Right forelimb (tissue), 1 donor: ENCODE measurements at regions not wholly inside any gene's neighbourhood (a gene's known extent, or its start where the extent isn't known, plus 50 kb on each side); places are given as distances from the start of the nearest gene placed in this dataset.
"Not testable (repeated sequence)": the region's sequence is repeated elsewhere in the genome, so short reads cannot be mapped to it uniquely, and the experiment has no call there.

Source experiments
- DNase-seq: peaks from one replicate; pipeline ENCODE4 v3.0.0-alpha.2; 2018

DNA sequence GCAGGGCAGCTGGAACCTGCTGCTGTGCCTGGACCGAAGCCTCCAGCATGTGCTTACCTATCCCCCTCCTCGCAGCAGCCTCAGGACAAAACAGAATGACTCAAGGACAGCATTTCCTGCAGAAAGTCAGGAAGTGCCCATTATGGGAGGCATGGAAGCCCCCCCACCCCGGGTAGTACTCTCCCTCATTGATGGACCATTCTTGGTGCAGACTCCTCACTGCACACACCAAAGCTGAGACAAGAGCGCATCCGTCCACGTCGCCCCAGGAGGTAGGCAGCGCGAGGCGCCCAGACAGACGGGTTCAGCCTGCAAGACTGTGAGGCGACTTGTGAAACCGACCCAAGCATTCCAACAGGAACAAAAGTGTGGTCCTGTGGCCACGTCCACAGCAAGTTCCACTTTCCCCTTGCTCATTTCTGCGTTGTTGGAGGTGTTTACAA lies 243.9 kb upstream of the ATXN7L3B start:
- DNase-seq = no peak

DNA sequence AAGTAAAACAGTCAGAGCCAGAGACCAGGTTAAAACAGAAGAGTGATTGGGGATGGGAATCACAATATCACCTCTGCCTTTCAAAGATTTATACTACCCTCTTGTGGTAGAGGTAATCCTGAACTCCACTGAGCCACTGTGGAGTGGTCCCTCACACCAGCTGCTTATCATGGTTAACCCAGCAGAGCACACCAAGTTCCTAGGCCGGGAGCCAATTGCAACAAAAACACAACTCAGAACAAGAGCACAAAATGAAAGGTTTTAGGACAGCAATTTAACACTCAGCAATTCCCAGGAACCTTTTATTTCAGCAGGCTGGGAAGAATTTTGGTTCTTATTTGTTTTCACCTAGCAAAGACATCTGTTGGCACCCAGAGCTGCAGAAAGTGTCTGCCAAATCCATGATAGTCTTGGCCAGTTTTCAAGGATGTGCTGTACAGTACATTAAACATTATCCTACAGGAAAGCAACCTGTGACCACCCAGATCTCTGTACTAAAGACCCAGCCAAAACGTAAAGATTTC lies 220.5 kb upstream of the ATXN7L3B start:
- peak; percentile 59 for DNase-seq

DNA sequence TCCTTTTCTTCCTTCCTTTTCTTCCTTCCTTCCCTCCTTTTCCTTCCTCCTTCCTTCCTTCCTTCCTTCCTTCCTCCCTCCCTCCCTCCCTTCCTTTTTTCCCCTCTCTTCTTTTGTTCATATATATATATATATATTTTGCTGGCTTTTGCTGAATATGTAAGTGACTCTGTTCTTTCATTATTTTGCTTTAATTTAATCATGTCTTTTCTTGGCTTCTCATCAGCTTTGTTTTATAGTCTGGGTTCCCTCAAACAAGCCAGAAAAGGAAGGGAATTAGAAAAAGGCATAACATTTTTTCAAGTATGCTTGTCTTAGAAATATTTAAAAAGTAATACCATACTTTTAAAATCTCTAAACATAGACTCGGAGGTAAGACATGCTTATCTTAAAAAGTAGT lies 219.9 kb upstream of the ATXN7L3B start:
- no peak for DNase-seq

DNA sequence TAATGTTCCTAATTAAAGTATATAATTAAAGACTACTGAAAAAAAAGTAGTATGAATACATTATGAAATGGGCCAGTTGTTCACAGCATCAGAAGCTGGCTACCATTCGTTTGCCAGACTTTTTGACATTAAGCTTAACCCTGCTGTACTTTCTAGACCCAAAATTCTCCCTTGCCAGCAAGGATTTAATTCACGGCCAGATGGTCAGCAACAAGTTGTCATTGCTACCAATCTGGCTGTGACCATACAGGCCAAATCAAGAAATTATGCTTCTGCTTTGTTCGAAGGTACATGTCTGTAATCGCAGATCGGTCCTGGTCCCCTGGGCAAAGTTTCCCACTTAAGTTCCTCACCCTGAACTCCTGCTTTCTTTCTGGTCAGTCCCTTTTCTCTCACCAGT lies 217.7 kb upstream of the ATXN7L3B start:
- DNase-seq = no peak

DNA sequence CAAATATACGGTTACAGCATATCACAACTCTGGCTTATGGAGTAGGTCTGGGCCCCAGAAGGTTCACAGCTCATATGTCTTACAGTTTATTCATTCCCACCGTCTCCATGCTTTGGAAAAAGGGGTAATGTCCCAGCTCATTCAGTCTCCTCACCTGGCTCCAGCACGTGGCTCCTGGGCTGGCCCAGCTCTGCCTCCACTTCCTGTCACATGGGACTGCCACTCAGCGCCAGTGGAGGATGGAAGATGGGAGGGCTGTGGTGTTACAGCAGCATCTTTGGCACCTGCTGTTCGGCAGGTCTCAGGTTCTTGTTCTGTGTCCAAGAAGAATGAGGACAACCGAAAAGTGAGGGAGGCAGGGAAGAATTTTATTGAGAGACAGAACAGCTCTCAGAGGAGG lies 216.3 kb upstream of the ATXN7L3B start:
- no peak for DNase-seq

DNA sequence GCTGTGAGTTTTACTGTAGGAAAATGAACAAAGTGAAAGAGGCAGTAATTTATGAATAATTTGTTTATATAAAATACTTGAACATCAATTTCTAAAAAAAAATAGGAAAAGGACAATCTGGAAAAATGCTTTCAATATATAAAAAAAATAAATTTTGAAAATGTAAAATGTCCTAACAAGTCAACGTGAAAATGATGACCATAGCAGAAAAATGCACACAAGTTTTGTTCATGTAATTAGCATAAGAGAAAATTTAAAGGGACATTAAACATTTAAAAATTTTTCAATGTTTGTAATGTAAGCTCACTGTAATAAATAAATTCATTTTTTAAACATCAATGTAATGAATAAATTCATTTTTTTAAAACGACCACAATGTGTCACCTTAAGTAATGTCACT lies 214.8 kb upstream of the ATXN7L3B start:
- no peak for DNase-seq

DNA sequence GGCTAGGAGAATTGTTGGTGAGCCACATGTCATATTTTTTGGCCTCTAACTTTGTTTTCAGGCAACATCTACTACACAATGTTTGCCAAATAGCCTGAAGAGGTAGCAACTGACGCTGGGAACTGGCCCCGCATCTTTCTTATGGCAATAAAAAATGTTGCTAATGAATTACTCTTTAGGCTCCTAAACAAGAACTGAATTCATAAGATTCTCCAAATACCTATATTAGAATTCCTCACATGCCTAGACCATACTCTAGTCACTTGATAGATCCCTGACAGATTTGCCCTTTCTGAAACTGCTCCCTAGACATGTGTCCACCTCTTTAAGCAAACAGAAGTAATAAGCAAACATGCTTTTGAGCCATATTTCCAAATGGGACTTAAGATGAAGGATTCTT lies 209.0 kb upstream of the ATXN7L3B start:
- DNase-seq = no peak

DNA sequence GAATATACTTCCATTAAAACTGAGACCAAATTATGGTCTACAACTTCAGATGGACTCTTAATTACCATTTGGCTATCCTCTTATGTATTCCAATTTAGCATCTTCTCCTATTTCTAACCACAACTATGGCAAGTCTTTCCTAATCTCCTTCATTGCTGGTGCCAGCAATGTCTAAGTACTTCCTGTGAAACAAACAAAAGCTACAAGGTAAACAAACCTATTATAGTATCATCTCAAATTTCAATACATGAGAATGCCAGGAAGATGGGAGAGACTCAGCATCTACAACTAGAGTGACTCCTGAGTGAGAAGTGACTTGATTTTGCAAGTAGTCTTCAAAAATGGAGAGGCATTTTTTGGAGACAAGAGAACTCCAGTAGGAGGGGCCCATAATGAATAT lies 202.9 kb upstream of the ATXN7L3B start:
- DNase-seq = no peak

DNA sequence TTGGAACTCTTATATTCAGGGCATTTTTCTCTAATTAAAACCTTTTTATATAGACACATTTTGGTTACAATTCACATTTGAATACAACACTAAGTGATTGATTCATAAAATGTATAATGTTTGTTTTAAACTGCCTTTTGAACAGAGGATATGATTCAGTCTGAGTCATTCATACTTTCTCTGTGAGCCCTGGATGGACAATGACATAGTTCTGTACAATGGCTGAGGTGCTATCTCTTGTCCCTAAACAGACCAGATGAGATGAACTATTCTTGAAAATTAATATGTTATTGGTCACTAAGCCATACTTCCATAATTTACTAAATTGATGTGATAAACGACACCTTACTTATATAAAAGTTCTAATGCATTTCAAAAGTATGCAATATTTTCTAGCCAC lies 199.7 kb upstream of the ATXN7L3B start:
- DNase-seq = no peak

DNA sequence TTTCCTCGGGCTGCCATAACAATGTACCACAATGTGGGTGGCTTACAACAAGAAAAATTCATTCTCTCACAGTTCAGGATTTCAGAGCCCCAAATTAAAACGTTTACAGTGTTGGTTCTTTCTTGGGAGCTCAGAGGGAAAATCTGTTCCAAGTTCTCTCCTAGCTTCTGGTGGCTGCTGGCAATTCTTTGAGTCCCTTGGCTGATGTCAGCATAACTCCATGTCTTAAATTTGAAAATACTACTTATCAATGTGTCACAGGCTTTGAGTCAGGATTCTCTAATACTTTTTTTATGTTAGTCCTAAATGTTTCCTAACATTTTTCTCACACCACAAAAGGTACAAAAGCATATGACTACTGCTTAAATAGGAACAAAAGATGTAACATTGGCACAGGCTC lies 198.4 kb upstream of the ATXN7L3B start:
- no peak for DNase-seq

DNA sequence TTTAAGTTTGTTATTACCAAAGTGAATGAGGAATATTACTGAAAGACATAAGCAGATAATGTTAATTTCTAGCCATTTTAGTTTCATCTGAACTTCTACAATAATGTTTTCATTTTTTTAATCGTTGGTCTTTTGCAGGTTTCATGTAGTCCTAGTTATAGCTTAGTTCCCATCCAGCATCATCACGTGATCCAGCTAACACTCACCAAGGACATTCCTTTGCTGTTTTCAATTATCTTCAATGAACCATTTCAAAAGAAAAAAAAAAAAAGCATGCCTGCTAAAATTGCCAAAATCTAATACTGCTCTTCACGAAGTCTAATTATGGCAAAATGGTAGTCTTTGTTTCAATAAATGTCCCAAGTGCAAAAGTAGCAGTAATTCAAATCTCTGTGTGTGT lies 187.7 kb upstream of the ATXN7L3B start:
- DNase-seq = no peak

DNA sequence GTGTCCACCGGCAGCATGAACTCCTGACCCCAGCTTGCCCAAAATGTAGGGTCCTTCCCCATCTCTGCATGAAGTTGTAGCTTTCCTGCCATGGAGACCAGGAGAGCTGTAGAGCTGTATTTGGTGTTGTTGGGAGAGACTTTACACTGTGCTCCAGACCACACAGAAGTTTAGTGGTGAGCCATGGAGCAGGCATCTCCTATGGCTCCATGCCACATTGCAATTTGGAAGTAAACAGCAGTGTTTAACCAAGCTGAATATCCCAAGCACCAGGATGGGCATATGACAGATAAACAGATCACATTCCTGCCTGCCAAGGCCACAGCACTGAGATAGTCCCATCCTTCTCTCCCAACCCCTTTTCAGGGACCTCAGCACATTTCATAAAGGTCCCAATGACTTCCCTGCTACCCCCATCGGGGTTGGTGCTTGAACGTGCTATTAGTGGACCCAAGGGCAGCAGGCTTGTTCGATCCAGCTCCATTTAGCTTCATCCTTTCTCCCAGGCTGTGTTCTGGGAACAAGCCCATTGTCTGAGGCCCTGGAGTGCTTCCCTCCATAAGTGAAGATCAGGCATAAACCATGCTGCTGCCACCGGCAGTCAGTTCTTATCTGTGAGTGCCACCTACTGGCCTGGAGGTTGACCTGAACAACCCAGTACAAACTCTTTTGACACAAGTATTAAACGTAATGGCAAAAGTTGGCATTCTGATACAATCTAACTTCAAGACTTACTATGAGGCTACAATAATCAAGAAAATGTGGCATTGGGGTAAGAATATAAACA lies 172.3 kb upstream of the ATXN7L3B start:
- no peak for DNase-seq

DNA sequence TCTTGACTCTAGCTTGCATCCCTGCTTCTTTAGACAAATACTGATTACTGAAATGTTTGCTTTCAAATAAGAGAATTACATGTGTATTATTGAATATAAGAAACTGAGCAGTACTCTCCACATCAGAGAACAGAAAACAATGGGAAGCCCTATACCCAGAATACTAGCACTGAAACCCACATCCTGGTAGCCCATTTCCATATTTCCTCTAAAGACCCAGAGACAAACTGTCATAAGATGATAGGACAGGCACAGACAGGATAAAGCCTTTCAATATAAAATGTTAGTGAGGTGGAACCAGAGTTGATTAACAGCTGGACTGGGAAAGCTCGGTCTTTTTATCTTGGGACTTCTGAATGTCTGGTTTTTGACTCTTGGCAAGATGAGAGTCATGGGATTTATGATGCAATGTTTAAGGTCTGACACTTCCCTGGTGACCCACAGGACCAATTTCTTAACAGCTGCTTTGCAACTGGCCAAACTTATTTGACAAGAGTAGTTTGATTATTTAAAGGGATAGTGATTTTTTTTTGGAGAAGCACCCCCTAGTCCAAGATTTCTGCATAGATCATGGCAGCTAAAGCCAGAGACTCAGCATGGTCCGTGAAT lies 166.9 kb upstream of the ATXN7L3B start:
- no peak for DNase-seq

DNA sequence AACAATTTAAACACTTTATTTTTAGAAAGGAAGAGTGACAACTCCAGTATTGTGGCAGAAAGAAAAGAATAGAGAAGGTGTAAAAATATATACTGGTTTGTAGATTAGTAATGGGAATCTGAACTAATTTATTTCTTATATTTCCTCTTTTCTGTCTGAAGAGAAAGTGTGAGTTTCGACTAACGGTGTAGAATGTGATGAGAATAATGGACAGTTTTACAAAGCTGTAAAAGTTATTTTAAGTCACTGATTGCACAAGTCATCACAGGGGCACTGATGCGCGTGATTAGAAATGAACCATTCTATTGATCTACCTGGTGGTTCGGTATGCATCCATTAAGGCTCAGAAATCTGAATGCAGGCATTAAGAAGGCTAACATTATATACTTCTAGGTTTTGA lies 158.5 kb upstream of the ATXN7L3B start:
- DNase-seq = no peak

DNA sequence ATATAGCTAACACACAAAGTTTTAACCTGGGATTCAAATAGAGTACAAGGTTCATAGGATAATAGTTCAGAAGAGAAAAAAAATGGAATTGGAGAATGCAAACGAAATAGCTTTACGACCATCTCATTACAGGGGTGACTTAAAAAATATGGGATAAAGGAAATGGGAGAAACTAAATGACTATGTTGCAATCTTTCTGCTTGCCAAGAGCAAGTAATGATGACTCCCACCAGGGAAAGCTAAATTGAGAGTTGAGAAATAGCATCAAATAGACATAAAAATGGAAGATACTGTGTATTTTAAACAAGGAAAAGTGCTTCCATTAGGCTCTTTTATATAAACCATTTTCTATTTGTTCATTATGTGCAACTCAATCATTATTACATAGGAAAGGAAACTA lies 155.7 kb upstream of the ATXN7L3B start:
- no peak for DNase-seq

DNA sequence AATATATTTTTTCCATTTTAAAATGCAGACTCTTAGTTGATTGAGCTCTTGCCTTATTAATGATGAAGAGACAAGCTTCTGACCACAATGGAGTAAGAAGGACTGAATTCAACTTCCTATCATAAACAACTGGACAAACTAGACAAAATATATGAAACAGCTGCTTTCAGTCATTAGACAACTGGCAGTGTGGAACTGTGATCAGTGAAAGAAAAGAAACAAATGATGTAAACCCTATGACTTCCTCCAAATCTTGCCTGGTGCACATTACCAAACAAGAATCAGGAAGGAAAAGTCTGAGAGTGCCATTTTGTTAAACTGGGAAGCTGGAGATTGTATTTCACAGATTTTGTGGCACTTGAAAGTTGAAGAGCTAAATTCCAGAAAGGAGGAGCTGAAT lies 154.7 kb upstream of the ATXN7L3B start:
- no peak for DNase-seq

DNA sequence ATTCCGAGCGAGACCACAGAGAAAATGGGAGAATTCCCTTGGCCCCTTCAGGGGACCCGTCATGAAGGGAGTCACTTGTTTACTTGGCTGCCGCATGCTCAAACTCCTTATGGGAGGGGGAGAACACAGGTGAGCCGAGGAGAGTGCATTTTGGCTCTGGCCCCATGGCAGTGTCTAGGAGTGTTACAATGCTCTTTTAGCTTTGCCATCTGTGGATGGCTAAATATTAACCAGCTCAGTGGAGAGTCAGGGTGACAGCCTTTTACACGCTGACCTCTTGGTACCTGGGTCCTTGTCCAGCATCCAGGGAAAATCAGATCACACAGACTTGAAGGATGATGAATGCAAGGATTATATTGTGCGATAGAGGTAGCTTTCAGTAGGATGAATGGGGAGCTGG lies 146.4 kb upstream of the ATXN7L3B start:
- DNase-seq = no peak

DNA sequence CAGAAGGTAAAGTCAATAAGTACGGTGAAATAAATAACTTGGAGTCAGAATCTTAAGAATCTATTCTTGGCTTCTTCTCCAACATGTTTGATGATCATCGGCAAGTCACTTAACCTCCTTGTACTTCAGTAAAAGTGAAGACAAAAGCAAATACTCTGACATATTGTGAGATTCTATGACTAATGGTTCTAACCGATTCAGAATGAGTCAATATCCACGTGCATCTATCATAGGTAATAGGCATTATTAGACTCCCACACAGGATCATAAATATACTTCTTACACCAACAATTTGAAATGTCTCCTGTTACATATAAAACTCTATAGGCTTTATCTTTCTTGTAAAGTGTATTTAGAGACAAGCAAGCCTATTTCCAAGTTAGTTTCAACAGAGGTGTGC lies 144.4 kb upstream of the ATXN7L3B start:
- no peak for DNase-seq

DNA sequence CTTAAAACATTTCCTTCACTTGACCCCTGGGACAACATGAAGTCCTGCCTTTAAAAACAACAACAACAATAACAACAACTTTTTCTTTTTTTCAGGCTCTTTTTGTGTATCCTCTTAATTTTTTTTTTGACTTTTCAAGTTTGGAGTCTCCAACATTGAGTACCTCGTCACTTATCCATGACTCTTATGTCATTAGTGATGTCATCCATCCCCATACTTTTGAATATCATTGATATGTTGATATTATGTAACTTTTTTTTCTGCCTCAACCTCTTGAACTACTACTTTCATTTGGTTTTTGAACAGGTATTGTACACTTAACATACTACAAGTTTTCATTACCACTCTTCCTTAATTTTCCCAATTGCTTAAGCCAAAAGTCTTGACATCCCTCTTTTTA lies 143.0 kb upstream of the ATXN7L3B start:
- no peak for DNase-seq

DNA sequence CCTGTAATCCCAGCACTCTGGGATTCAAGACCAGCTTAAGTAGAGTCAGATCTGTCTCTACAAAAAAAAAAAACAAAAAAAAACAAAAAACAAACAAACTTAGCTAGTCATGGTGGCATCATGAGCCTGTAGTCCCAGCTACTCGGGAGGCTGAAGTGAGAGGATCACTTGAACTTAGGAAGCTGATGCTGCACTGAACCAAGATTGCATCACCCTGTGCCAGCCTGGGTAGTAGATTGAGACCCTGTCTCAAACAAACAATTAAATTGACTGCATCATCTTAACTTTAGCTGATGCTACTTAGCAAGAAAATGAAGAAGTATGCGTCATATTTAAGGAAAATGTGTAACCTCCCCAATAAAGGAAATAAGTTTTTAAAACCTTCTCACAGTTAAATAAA lies 136.6 kb upstream of the ATXN7L3B start:
- no peak for DNase-seq

DNA sequence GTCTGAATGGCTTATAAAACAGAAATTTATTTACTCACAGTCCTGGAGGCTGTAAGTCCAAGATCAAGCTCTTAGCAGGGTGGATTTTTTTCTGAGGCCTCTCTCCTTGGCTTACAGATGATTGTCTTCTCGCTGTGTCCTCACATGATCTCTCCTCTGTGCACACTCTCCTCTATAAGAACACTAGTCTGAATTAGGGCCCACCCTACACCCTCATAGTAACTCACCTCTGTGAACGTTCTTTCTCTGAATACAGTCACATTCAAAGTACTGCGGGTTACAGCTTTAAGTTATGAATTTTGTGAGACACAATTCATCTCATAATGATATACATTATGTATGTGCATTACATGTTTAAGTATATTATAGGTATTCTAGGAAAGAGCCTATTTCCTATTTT lies 135.7 kb upstream of the ATXN7L3B start:
- no peak for DNase-seq

DNA sequence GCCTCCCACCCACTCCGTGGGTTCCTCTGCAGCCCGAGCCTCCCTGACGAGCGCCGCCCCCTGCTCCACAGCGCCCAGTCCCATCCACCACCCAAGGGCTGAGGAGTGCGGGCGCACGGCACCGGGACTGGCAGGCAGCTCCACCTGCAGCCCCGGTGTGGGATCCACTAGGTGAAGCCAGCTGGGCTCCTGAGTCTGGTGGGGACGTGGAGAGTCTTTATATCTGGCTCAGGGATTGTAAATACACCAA lies 134.5 kb upstream of the ATXN7L3B start:
- DNase-seq = not testable (repeated sequence)

DNA sequence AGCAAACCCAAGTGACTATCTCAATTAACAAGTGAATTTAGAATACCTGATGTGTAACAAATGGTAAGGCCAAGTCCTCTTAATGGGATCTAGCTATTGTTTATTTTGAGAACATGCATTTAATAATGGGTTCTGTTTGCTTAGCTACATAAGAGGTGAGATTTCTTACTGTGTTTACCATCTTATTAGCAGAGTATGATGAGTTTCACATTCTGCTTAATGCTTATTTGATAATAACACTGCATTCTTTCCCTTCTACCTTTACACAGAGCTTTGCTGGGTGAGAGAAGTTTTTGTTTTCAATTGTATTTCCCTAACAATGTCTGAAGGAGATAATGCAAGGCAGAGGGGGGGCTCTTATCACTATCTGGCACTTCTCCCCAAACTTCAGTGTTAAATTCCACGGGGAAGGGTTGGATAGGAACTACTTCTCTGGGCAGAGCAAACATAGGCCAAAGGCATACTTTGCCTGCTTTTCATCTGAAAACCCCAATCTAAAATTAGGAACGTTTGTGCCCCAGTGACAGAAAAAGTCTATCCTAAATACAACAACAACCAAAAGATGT lies 129.0 kb upstream of the ATXN7L3B start:
- DNase-seq = no peak

DNA sequence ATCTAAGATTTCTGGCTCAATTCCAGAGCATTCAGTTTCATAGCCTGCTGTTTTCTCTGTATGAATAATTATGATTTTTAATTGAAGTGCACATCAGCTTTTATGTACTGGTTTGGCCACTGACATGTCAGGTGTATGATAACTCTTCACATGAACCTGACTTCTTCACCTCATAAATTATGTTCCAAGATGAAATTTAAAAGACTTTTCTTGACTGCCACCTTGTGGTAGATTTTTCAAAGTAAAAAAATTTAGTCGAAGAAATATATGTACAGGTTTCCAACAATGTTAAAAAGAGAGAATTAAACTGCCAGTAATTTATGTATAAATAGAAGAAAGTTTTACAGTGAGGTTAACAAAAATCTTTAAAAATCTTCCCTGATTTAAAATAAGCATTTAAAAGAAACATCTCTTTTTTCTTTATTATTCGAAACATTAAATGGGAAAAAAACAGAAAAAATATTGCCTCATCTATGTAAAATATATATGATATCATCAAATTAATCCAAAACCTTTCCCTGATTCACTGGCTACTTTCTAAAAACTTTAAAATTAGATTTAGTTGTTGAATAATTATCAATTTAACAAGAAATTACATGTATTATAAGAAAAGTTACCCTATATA lies 124.9 kb upstream of the ATXN7L3B start:
- no peak for DNase-seq
